Endothelial cell of umbilical vein (primary cell): ENCODE measurements at regions not wholly inside any gene's neighbourhood (a gene's known extent, or its start where the extent isn't known, plus 50 kb on each side); places are given as distances from the start of the nearest gene placed in this dataset.

Source experiments
- BruUV-seq: library from RNA; stranded (reverse); fragments of 400-500 nt; replicated peaks from 2 replicates; lab custom pipeline; 2021; lab: Mats Ljungman, UMichigan
- CTCF ChIA-PET: fragments of 300-600, 350-600 bp; sonication (Branson Sonifier 250); formaldehyde crosslinking; loops from one replicate; lab custom pipeline; 2021; ENCODE audit warnings: antibody characterized with exemption, inconsistent platforms; lab: Charles Lee
- POLR2A ChIA-PET: fragments of 300-600, 350-600 bp; sonication (Branson Sonifier 250); formaldehyde crosslinking; loops from one replicate; lab custom pipeline; 2021; ENCODE audit warnings: antibody characterized with exemption, inconsistent platforms; lab: Charles Lee
- DNase-seq: peaks from one replicate; pipeline ENCODE4 v3.0.0-alpha.2; 2011; ENCODE audit warnings: low read depth, low spot score
- FAIRE-seq: peaks from 2 replicates; lab custom pipeline; 2011; peaks lifted over from hg19 to GRCh38; lab: Jason Lieb, UNC
- H2AFZ ChIP-seq: 2 replicates; pipeline ENCODE4 v1.6.0; 2012; ENCODE audit warnings: low read depth, low read length, control low read depth, inconsistent platforms
- H3K27ac ChIP-seq: 2 replicates; pipeline ENCODE4 v1.5.1; 2011; ENCODE audit warnings: low read depth, mild to moderate bottlenecking, control low read depth, low read length, moderate library complexity; ENCODE audit not compliant: insufficient read depth
- H3K27me3 ChIP-seq, 2 experiments: 2 replicates each; pipeline versions ENCODE4 v1.6.0 to v1.6.1; 2011; ENCODE audit warnings: low read length in 2 of 2, mixed read lengths in 1 of 2; ENCODE audit not compliant: control insufficient read depth in 2 of 2, insufficient read depth in 2 of 2
- H3K36me3 ChIP-seq, 2 experiments: 2 replicates in 1 of 2; 3 replicates in 1 of 2; pipeline ENCODE4 v1.5.1; 2011; ENCODE audit warnings: low read length in 2 of 2, mild to moderate bottlenecking in 1 of 2, moderate library complexity in 1 of 2; ENCODE audit not compliant: control insufficient read depth in 2 of 2, insufficient read depth in 2 of 2; ENCODE audit errors: extremely low read depth in 1 of 2
- H3K4me1 ChIP-seq: 3 replicates; pipeline ENCODE4 v1.5.1; 2011; ENCODE audit warnings: mild to moderate bottlenecking, low read length; ENCODE audit not compliant: control insufficient read depth, insufficient read depth; ENCODE audit errors: extremely low read depth
- H3K4me2 ChIP-seq: 2 replicates; pipeline ENCODE4 v1.6.1; 2011; ENCODE audit warnings: low read length, control low read depth, mixed read lengths; ENCODE audit not compliant: insufficient read depth
- H3K4me3 ChIP-seq, 3 experiments: fragments of 200-600 bp in 1 of 3; sonication (generic), shearing (Covaris generic) in 1 of 3; replicated peaks in 1 of 3; 2 replicates each; pipeline ENCODE4 v1.5.1; 2011 to 2016; ENCODE audit warnings: control low read depth in 3 of 3, low read length in 3 of 3, mild to moderate bottlenecking in 2 of 3, inconsistent platforms in 1 of 3, low read depth in 1 of 3, moderate library complexity in 1 of 3; ENCODE audit not compliant: insufficient read depth in 1 of 3
- H3K79me2 ChIP-seq: 2 replicates; pipeline ENCODE4 v1.6.0; 2012; ENCODE audit warnings: low read length, inconsistent platforms; ENCODE audit not compliant: control insufficient read depth, insufficient read depth
- H3K9ac ChIP-seq: replicated peaks from 2 replicates; pipeline ENCODE3; 2011; ENCODE audit warnings: low read length, control low read depth; ENCODE audit not compliant: insufficient read depth; ENCODE audit errors: extremely low read depth
- H3K9me1 ChIP-seq: replicated peaks from 3 replicates; pipeline ENCODE4 v1.6.0; 2011; ENCODE audit warnings: mild to moderate bottlenecking, low read length; ENCODE audit not compliant: control insufficient read depth, insufficient read depth; ENCODE audit errors: extremely low read depth
- H3K9me3 ChIP-seq: replicated peaks from 2 replicates; pipeline ENCODE4 v1.5.1; 2012; ENCODE audit warnings: low read length, inconsistent platforms; ENCODE audit not compliant: control insufficient read depth, insufficient read depth
- H4K20me1 ChIP-seq: replicated peaks from 2 replicates; pipeline ENCODE3; 2011; ENCODE audit warnings: mild to moderate bottlenecking, low read length; ENCODE audit not compliant: control insufficient read depth, insufficient read depth; ENCODE audit errors: extremely low read depth
- EZH2 ChIP-seq: IDR thresholded peaks from 2 replicates; pipeline ENCODE4 v1.6.1; 2012; ENCODE audit warnings: borderline replicate concordance, low read depth, mild to moderate bottlenecking, moderate library complexity, low read length, inconsistent platforms; ENCODE audit not compliant: severe bottlenecking
- FOS ChIP-seq: IDR thresholded peaks from 2 replicates; pipeline ENCODE4 v1.6.1; 2011; ENCODE audit warnings: mild to moderate bottlenecking, low read length, moderate library complexity, borderline replicate concordance; ENCODE audit not compliant: insufficient read depth
- GATA2 ChIP-seq: IDR thresholded peaks from 2 replicates; pipeline ENCODE4 v1.7.0; 2011; ENCODE audit warnings: low read depth, mild to moderate bottlenecking, moderate library complexity, mixed read lengths, low read length; ENCODE audit not compliant: insufficient read length, insufficient read depth
- POLR2A ChIP-seq: IDR thresholded peaks from 2 replicates; pipeline ENCODE4 v1.6.1; 2012; ENCODE audit warnings: low read depth, mild to moderate bottlenecking, control low read depth, low read length
- POLR2AphosphoS5 ChIP-seq: IDR thresholded peaks from 2 replicates; pipeline ENCODE4 v1.6.1; 2012; ENCODE audit warnings: low read depth, mild to moderate bottlenecking, control low read depth, low read length, moderate library complexity; ENCODE audit not compliant: insufficient read depth
- dilution Hi-C: fragments of 300-500 bp; cut with MboI; formaldehyde crosslinking; loops from one replicate; pipeline ENCODE4 v1.15.0; 2019; ENCODE audit warnings: low sequenced_read_pairs; ENCODE audit not compliant: extremely low pct_ligation_motif_present
- intact Hi-C: fragments of 100-400 bp; cut with micrococcal nuclease; formaldehyde crosslinking; loops from one replicate; pipeline ENCODE4 v1.10.0; 2022
- TF ChIP-seq, protein P1 (sequence below), 2 donors: IDR thresholded peaks; 1 replicate in 1 of 2; 2 replicates in 1 of 2; pipeline ENCODE4 v1.5.1; 2011; ENCODE audit warnings: low read length in 2 of 2, mild to moderate bottlenecking in 2 of 2, moderate library complexity in 2 of 2, control low read depth in 1 of 2, inconsistent platforms in 1 of 2, low read depth in 1 of 2; ENCODE audit not compliant: insufficient read depth in 1 of 2; ENCODE audit errors: extremely low read depth in 1 of 2

DNA sequence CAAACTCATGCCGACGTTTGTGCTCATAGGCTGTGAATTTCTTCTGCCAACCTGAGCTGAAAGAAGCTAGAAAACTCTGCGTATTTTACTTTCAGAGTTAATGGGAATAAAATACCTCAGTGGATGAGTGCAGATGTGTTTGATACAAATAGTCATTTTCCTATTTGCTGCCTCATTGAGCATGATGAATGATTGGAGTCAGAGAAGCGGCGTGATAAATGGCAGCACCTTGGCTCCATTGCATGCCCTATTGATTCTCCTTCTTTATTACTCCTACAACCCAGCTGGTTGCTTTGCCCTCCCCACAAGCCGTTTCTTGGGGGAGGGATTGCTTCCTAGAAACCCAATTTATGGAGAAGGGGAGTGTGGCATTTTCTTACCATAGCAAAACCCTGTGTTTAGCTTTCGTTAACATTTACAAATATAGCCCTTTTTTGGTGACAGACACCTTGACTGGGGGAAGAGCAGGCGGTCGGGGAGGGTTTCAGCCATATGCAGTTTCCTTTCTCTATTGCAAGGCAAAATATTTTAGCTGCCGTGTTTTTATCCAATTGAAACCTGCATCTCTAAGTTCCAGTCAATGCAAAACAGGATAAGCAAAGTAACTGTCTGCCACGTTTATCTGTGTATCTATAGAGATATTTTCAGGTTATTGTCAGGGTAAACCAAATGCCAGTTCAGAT lies 93.1 kb upstream of the TBCA start:
- no peak overlapping the region for H2AFZ ChIP-seq
- DNase-seq (no peak), FAIRE-seq (no peak)
- H3K9me3 ChIP-seq = no peaks in the 10 kb centered on the region
- no peaks in the 10 kb centered on the region for H4K20me1 ChIP-seq
- ChIA-PET POLR2A (no interaction called here), CTCF (interaction anchor here (1.0 to 2.4 kb wide), 5 partner anchors 9 to 400 kb away, joined by 3 to 16 read pairs (median 5); no protein-coding TSS in a partner anchor)
- H3K27me3 ChIP-seq = peaks cover under 1 to 4% of the 10 kb centered on the region in 2 experiments
- no peak overlapping the region for H3K9ac ChIP-seq
- BruUV-seq = no TSS peak
- H3K27ac ChIP-seq = no peak overlapping the region
- no peaks in the 10 kb centered on the region for H3K79me2 ChIP-seq
- H3K36me3 ChIP-seq = no peaks in the 10 kb centered on the region
- TF ChIP-seq, protein P1, sequence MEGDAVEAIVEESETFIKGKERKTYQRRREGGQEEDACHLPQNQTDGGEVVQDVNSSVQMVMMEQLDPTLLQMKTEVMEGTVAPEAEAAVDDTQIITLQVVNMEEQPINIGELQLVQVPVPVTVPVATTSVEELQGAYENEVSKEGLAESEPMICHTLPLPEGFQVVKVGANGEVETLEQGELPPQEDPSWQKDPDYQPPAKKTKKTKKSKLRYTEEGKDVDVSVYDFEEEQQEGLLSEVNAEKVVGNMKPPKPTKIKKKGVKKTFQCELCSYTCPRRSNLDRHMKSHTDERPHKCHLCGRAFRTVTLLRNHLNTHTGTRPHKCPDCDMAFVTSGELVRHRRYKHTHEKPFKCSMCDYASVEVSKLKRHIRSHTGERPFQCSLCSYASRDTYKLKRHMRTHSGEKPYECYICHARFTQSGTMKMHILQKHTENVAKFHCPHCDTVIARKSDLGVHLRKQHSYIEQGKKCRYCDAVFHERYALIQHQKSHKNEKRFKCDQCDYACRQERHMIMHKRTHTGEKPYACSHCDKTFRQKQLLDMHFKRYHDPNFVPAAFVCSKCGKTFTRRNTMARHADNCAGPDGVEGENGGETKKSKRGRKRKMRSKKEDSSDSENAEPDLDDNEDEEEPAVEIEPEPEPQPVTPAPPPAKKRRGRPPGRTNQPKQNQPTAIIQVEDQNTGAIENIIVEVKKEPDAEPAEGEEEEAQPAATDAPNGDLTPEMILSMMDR (IDR thresholded peaks at IDR 0.05; ENCODE audit: extremely low read depth in 1 of 2, insufficient read depth in 1 of 2, low read depth in 1 of 2, low read length in 2 of 2) = no peak
- TF ChIP-seq POLR2AphosphoS5 (no peak), FOS (no peak), POLR2A (no peak), GATA2 (no peak), EZH2 (no peak)
- intact Hi-C loops (no loop called here), dilution Hi-C loops (no loop called here)
- H3K4me2 ChIP-seq = no peak overlapping the region
- H3K9me1 ChIP-seq = no peaks in the 10 kb centered on the region
- no peak overlapping the region for H3K4me3 ChIP-seq
- H3K4me1 ChIP-seq = no peaks in the 10 kb centered on the region
